ENCODE measurements at regions not wholly inside any gene's neighbourhood (a gene's known extent, or its start where the extent isn't known, plus 50 kb on each side); places are given as distances from the start of the nearest gene placed in this dataset.

GRCh38 chr12:114269153-114269552, 136.8 kb downstream of the TBX5 start:
- ChIA-PET CTCF (no interaction called here), SMC1A (ENCODE audit: uncharacterized antibody, unreplicated experiment) (no interaction called here), POLR2A (no interaction called here), RAD21 (ENCODE audit: unreplicated experiment) (no interaction called here)
- H3K9me3 ChIP-seq (replicated peaks; ENCODE audit: control insufficient read depth, insufficient read depth, low read length) = no peaks in the 10 kb centered on the region; the same call in 2 of the 3 replicates
- no peak overlapping the region for H3K4me2 ChIP-seq (ENCODE audit: control insufficient read depth, insufficient read depth)
- H3K4me1 ChIP-seq (ENCODE audit: control insufficient read depth, insufficient read depth, low read length) = no peaks in the 10 kb centered on the region
- H3K27ac ChIP-seq (ENCODE audit: control insufficient read depth, insufficient read depth) = no peak overlapping the region
- FAIRE-seq = no peak
- no peaks in the 10 kb centered on the region for H3K79me2 ChIP-seq (ENCODE audit: control insufficient read depth, insufficient read depth, low read length)
- in situ Hi-C loops (cut with MboI) = no loop called here
- no peak for ATAC-seq
- intact Hi-C loops (cut with micrococcal nuclease; ENCODE audit: unreplicated experiment) = no loop called here
- WGBS (ENCODE audit: insufficient coverage, insufficient replicate concordance, low lambda C conversion rate, missing lambda C conversion rate) = 8% methylated on average over 2 of the region's 2 CpGs
- no peaks in the 10 kb centered on the region for H4K20me1 ChIP-seq (ENCODE audit: control insufficient read depth, insufficient read depth)
- no peak overlapping the region for H3K9ac ChIP-seq (ENCODE audit: control insufficient read depth, insufficient read depth, low read length)
- no peak overlapping the region for H3K4me3 ChIP-seq
- no peaks in the 10 kb centered on the region; a peak in 1 of 4 replicates for H3K27me3 ChIP-seq (replicated peaks in 1 of 2; ENCODE audit: control insufficient read depth in 2 of 2, insufficient read depth in 2 of 2, low read length in 1 of 2)
- no TSS peak for BruUV-seq (replicated peaks)
- DNase-seq (ENCODE audit: low read depth, low spot score) = no peak
- no peak for TF ChIP-seq TCF3 (IDR thresholded peaks at IDR 0.05; ENCODE audit: borderline replicate concordance, insufficient read depth, low read depth, low read length)
- TF ChIP-seq GATAD2B (conservative IDR thresholded peaks at IDR 0.05; ENCODE audit: low read depth) = no peak
- TF ChIP-seq, protein P1, sequence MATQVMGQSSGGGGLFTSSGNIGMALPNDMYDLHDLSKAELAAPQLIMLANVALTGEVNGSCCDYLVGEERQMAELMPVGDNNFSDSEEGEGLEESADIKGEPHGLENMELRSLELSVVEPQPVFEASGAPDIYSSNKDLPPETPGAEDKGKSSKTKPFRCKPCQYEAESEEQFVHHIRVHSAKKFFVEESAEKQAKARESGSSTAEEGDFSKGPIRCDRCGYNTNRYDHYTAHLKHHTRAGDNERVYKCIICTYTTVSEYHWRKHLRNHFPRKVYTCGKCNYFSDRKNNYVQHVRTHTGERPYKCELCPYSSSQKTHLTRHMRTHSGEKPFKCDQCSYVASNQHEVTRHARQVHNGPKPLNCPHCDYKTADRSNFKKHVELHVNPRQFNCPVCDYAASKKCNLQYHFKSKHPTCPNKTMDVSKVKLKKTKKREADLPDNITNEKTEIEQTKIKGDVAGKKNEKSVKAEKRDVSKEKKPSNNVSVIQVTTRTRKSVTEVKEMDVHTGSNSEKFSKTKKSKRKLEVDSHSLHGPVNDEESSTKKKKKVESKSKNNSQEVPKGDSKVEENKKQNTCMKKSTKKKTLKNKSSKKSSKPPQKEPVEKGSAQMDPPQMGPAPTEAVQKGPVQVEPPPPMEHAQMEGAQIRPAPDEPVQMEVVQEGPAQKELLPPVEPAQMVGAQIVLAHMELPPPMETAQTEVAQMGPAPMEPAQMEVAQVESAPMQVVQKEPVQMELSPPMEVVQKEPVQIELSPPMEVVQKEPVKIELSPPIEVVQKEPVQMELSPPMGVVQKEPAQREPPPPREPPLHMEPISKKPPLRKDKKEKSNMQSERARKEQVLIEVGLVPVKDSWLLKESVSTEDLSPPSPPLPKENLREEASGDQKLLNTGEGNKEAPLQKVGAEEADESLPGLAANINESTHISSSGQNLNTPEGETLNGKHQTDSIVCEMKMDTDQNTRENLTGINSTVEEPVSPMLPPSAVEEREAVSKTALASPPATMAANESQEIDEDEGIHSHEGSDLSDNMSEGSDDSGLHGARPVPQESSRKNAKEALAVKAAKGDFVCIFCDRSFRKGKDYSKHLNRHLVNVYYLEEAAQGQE (IDR thresholded peaks at IDR 0.05; ENCODE audit: low read depth, low read length) = no peak
- no peak for TF ChIP-seq NBN (IDR thresholded peaks at IDR 0.05)
- no peak for TF ChIP-seq PAX8 (IDR thresholded peaks at IDR 0.05)
- no peak for TF ChIP-seq USF1 (IDR thresholded peaks at IDR 0.05; ENCODE audit: borderline replicate concordance, extremely low read length, insufficient read depth, low read depth, low read length)
- TF ChIP-seq BACH1 (IDR thresholded peaks at IDR 0.05; ENCODE audit: borderline replicate concordance) = no peak
- TF ChIP-seq SUPT20H (IDR thresholded peaks at IDR 0.05; ENCODE audit: borderline replicate concordance, control insufficient read depth, low read depth, low read length) = no peak
- TF ChIP-seq ESRRA (IDR thresholded peaks at IDR 0.05; ENCODE audit: low read length) = no peak
- H2AFZ ChIP-seq (ENCODE audit: control insufficient read depth, low read depth, low read length) = no peak overlapping the region
- H3K36me3 ChIP-seq (ENCODE audit: control insufficient read depth in 2 of 2, insufficient read depth in 2 of 2, low read length in 1 of 2) = no peaks in the 10 kb centered on the region

All from GM12878 (cell line).